ENCODE measurements at regions not wholly inside any gene's neighbourhood (a gene's known extent, or its start where the extent isn't known, plus 50 kb on each side); places are given as distances from the start of the nearest gene placed in this dataset.

DNA sequence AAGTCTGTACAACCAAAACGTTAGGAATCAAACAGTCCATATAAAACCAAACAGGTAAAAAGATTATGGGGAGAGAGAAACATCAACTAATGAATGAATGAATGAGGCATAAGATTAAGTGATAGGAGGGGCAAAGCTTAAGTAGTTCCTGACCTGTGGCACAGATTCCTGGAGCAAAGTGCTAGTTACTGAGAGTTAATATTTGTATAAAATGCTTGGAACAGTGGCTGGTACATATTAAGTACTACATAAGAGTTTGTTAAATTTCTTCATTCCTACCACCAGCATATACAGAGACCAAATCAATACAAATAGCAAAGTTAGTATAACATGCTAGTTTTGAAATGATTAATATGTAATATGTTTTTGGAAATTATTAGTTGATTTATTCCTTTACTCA lies 363.7 kb downstream of the ADAM29 start:
- Histone ChIP-seq H3K9me3 (ENCODE audit: control insufficient read depth, low read length) (no peaks in the 10 kb centered on the region), H3K4me1 (ENCODE audit: control insufficient read depth, insufficient read depth, low read length) (no peaks in the 10 kb centered on the region), H3K4me3 (ENCODE audit: low read length) (no peak overlapping the region), H3K9ac (ENCODE audit: low read length) (no peak overlapping the region), H3K27me3 (replicated peaks; ENCODE audit: control insufficient read depth, insufficient read depth, low read length) (no peaks in the 10 kb centered on the region), H3K36me3 (ENCODE audit: control insufficient read depth, insufficient read depth, low read length, severe bottlenecking) (no peaks in the 10 kb centered on the region)
- no peak for DNase-seq (ENCODE audit: low read depth)

DNA sequence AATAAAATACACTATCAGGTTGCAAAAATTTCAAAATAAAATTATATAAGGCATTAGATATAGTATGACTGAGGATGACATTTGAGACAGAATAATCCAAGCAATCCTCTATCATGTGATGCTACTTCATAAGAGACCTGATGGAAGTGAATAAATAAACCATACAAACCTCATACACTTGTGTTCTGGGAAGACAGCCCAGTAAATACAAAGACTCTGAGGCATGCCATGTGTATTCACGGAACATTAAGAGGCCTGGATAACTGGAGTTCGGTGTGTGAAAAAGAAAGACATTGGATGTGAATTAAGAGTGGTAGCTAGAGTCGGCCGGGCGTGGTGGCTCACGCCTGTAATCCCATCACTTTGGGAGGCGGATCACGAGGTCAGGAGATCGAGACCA lies 364.2 kb downstream of the ADAM29 start:
- H3K4me1 ChIP-seq (ENCODE audit: control insufficient read depth, insufficient read depth, low read length): no peaks in the 10 kb centered on the region
- no peaks in the 10 kb centered on the region for H3K27me3 ChIP-seq (replicated peaks; ENCODE audit: control insufficient read depth, insufficient read depth, low read length)
- H3K36me3 ChIP-seq (ENCODE audit: control insufficient read depth, insufficient read depth, low read length, severe bottlenecking): no peaks in the 10 kb centered on the region
- H3K9ac ChIP-seq (ENCODE audit: low read length): no peak overlapping the region
- DNase-seq (ENCODE audit: low read depth): no peak
- no peak overlapping the region for H3K4me3 ChIP-seq (ENCODE audit: low read length)
- H3K9me3 ChIP-seq (ENCODE audit: control insufficient read depth, low read length): no peaks in the 10 kb centered on the region

DNA sequence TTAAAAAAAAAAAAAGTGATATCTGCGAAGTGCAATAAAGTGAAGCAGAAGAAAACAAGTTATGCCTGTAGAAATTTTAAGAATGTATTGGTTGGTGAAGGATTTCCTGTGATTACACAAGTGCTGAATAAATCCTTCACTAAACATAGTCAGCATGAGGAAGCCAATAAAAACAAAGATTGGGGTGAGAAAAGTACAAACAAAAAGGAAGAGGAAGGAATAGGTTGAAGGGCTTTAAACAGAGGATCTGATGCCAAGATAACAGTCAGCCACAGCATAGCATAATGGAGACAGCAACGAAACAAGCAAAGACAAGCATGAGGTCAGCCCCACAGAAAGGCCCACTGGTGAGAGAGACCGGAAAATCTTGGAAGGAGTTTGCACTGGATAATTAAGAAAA lies 372.2 kb downstream of the ADAM29 start:
- Histone ChIP-seq H3K36me3 (ENCODE audit: control insufficient read depth, insufficient read depth, low read length, severe bottlenecking) (no peaks in the 10 kb centered on the region), H3K27me3 (replicated peaks; ENCODE audit: control insufficient read depth, insufficient read depth, low read length) (no peaks in the 10 kb centered on the region), H3K4me3 (ENCODE audit: low read length) (no peak overlapping the region), H3K9me3 (ENCODE audit: control insufficient read depth, low read length) (no peaks in the 10 kb centered on the region), H3K4me1 (ENCODE audit: control insufficient read depth, insufficient read depth, low read length) (no peaks in the 10 kb centered on the region), H3K9ac (ENCODE audit: low read length) (no peak overlapping the region)
- peak; percentile 60 for DNase-seq (ENCODE audit: low read depth)

DNA sequence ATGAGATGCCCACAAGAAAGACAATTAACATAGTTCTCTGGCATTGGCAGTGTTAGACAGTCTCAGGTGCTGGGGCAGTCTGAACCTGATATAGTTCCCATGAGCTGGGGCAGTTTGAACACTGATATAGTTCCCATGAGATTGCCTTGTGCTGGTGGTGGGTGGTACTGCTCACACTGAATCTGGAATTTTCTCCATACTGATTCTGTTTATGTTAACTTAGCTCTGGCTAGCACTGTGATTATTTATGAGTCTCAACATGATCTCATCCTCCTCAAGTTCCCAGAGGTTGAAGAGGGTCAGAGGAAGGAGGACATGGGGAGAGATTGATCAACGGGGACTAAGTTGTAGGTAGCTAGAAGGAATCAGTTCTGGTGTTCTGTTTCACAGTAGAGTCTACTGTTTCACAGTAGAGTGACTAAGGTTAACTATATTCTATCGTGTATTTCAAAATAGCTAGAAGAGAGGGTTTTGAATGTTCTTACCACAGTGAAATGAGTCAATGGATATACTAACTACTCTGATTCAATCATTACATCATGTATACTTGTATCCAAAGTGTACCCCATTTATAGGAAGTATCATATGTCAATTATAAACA lies 379.9 kb downstream of the ADAM29 start:
- peak; percentile 53 for DNase-seq (ENCODE audit: low read depth)
- no peaks in the 10 kb centered on the region for H3K4me1 ChIP-seq (ENCODE audit: control insufficient read depth, insufficient read depth, low read length)
- H3K9me3 ChIP-seq (ENCODE audit: control insufficient read depth, low read length): no peaks in the 10 kb centered on the region
- H3K9ac ChIP-seq (ENCODE audit: low read length): no peak overlapping the region
- no peaks in the 10 kb centered on the region for H3K36me3 ChIP-seq (ENCODE audit: control insufficient read depth, insufficient read depth, low read length, severe bottlenecking)
- H3K27me3 ChIP-seq (replicated peaks; ENCODE audit: control insufficient read depth, insufficient read depth, low read length): no peaks in the 10 kb centered on the region
- no peak overlapping the region for H3K4me3 ChIP-seq (ENCODE audit: low read length)

DNA sequence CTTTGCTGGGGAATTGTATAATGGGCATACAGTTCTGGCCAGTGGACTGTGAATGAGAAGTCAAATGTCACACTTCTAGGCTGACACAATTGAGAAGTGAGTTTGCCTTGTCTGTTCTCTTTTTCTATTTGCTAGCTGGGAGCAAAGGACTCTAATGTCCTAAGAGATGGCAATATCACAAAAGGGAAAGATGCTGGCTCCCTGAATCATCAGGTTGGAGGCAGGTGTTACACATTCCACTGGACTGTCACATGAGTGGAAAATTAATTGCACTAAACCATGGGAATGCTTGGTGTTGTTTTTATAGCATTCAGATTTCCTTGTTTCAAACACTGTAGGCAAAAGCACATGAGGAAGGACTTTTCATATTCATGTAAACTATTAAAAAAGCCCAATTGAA lies 388.3 kb downstream of the ADAM29 start:
- Histone ChIP-seq H3K4me3 (ENCODE audit: low read length) (no peak overlapping the region), H3K4me1 (ENCODE audit: control insufficient read depth, insufficient read depth, low read length) (peaks cover 16% of the 10 kb centered on the region), H3K27me3 (replicated peaks; ENCODE audit: control insufficient read depth, insufficient read depth, low read length) (no peaks in the 10 kb centered on the region), H3K9me3 (ENCODE audit: control insufficient read depth, low read length) (no peaks in the 10 kb centered on the region), H3K36me3 (ENCODE audit: control insufficient read depth, insufficient read depth, low read length, severe bottlenecking) (no peaks in the 10 kb centered on the region), H3K9ac (ENCODE audit: low read length) (no peak overlapping the region)
- no peak for DNase-seq (ENCODE audit: low read depth)

DNA sequence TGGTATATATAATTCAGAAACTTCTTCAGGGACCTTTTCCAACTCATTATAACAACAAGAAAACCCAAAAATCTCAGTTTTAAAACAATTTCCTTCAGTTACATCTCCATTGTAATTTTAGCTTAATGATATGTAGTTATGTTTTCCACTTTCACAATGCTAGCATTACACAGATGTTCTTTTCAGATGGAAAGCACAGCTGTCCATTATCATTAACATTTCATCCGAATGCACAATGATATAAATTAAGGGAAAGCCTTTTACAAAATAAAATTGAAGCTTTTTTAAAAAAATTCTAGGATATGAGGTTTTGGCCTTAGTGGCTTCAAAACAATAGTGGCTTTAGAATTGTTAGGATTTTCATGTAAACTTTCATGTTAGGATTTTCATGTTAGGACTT lies 389.2 kb downstream of the ADAM29 start:
- H3K27me3 ChIP-seq (replicated peaks; ENCODE audit: control insufficient read depth, insufficient read depth, low read length): no peaks in the 10 kb centered on the region
- H3K4me3 ChIP-seq (ENCODE audit: low read length): no peak overlapping the region
- no peak overlapping the region for H3K9ac ChIP-seq (ENCODE audit: low read length)
- H3K9me3 ChIP-seq (ENCODE audit: control insufficient read depth, low read length): no peaks in the 10 kb centered on the region
- H3K36me3 ChIP-seq (ENCODE audit: control insufficient read depth, insufficient read depth, low read length, severe bottlenecking): no peaks in the 10 kb centered on the region
- no peak for DNase-seq (ENCODE audit: low read depth)
- H3K4me1 ChIP-seq (ENCODE audit: control insufficient read depth, insufficient read depth, low read length): peaks cover 16% of the 10 kb centered on the region

DNA sequence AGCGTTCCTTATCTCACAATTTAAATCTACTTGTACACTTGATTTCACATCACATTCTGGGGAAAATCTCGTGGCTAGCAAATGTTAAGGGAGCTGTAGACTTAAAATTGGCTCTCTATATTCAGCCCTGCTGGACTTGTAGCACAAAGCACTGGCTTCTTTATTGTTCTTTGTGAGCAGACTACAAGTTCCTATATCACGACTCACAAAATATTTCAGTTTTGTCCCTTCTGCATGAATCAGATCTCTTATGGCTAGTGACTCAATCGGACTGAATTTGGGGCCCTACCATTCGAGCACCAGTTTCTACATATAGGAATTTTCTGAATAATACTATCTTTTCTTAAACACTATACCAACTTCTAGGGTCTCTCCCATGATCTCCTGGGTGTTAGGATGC lies 390.1 kb downstream of the ADAM29 start:
- peak; percentile 51 for DNase-seq (ENCODE audit: low read depth)
- no peaks in the 10 kb centered on the region for H3K36me3 ChIP-seq (ENCODE audit: control insufficient read depth, insufficient read depth, low read length, severe bottlenecking)
- H3K27me3 ChIP-seq (replicated peaks; ENCODE audit: control insufficient read depth, insufficient read depth, low read length): no peaks in the 10 kb centered on the region
- H3K4me3 ChIP-seq (ENCODE audit: low read length): peak overlapping the region; percentile 42
- peak overlapping the region; percentile 46 for H3K9ac ChIP-seq (ENCODE audit: low read length)
- no peaks in the 10 kb centered on the region for H3K9me3 ChIP-seq (ENCODE audit: control insufficient read depth, low read length)
- peaks cover 16% of the 10 kb centered on the region for H3K4me1 ChIP-seq (ENCODE audit: control insufficient read depth, insufficient read depth, low read length)

DNA sequence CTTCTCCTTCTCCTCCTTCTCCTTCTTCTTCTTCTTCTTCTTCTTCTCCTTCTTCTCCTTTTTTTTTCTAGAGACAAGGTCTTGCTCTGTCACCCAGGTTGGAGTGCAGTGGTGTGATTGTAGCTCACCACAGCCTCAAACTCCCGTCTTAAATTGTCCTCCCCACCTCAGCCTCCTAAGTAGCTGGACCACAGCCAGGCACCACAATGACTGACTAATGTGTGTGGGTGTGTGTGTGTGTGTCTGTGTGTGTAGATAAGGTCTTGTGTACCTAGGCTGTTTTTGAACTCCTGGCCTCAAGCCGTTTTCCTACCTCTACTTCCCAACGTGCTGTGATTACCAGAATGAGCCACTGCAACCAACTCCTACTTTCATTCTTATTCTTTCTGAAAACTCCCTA lies 390.9 kb downstream of the ADAM29 start:
- peaks cover 16% of the 10 kb centered on the region for H3K4me1 ChIP-seq (ENCODE audit: control insufficient read depth, insufficient read depth, low read length)
- H3K9me3 ChIP-seq (ENCODE audit: control insufficient read depth, low read length): no peaks in the 10 kb centered on the region
- no peaks in the 10 kb centered on the region for H3K27me3 ChIP-seq (replicated peaks; ENCODE audit: control insufficient read depth, insufficient read depth, low read length)
- no peak for DNase-seq (ENCODE audit: low read depth)
- no peak overlapping the region for H3K4me3 ChIP-seq (ENCODE audit: low read length)
- no peaks in the 10 kb centered on the region for H3K36me3 ChIP-seq (ENCODE audit: control insufficient read depth, insufficient read depth, low read length, severe bottlenecking)
- H3K9ac ChIP-seq (ENCODE audit: low read length): no peak overlapping the region

DNA sequence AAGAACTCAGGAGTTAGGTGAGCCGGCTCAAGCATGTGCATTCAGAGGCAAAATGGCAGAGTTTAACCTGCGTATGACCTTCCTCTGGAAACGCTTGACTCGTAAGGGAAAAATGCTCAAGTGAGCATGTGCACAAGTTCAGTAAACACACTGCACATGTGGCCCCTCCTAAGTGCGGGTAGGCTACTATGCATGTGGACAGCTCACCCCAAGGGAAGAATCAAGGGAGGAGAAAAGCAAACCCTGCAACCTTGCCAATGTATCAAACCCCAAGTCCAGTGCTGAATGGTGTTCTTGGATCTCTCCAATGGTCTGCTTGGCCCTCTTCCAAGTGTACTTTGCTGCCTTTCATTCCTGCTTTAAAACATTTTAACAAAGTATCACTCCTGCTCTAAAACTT lies 407.1 kb downstream of the ADAM29 start:
- H3K9ac ChIP-seq (ENCODE audit: low read length): no peak overlapping the region
- no peak for DNase-seq (ENCODE audit: low read depth)
- no peaks in the 10 kb centered on the region for H3K4me1 ChIP-seq (ENCODE audit: control insufficient read depth, insufficient read depth, low read length)
- no peaks in the 10 kb centered on the region for H3K36me3 ChIP-seq (ENCODE audit: control insufficient read depth, insufficient read depth, low read length, severe bottlenecking)
- H3K4me3 ChIP-seq (ENCODE audit: low read length): no peak overlapping the region
- H3K27me3 ChIP-seq (replicated peaks; ENCODE audit: control insufficient read depth, insufficient read depth, low read length): no peaks in the 10 kb centered on the region
- H3K9me3 ChIP-seq (ENCODE audit: control insufficient read depth, low read length): no peaks in the 10 kb centered on the region

DNA sequence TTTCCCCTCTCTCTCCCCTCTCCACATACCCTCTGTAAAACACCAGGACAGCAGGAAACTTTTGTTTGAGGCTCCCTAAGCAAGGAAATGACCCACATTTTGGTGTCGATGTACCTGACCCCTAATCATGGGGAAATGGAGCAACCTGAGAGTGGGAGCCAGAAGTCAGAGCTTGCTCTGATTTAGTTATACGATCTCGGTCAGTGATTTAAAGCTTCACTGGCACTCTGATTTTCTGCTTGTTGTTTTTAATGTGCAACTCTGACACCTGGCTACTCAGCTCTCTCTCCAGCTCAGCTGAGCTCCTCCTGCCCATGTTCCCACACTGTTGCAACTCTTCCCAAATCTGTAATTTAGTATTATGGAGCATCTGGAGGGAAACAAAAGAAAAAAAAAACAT lies 408.6 kb downstream of the ADAM29 start:
- Histone ChIP-seq H3K9me3 (ENCODE audit: control insufficient read depth, low read length) (no peaks in the 10 kb centered on the region), H3K4me1 (ENCODE audit: control insufficient read depth, insufficient read depth, low read length) (no peaks in the 10 kb centered on the region), H3K27me3 (replicated peaks; ENCODE audit: control insufficient read depth, insufficient read depth, low read length) (no peaks in the 10 kb centered on the region), H3K36me3 (ENCODE audit: control insufficient read depth, insufficient read depth, low read length, severe bottlenecking) (no peaks in the 10 kb centered on the region), H3K9ac (ENCODE audit: low read length) (no peak overlapping the region), H3K4me3 (ENCODE audit: low read length) (no peak overlapping the region)
- no peak for DNase-seq (ENCODE audit: low read depth)

DNA sequence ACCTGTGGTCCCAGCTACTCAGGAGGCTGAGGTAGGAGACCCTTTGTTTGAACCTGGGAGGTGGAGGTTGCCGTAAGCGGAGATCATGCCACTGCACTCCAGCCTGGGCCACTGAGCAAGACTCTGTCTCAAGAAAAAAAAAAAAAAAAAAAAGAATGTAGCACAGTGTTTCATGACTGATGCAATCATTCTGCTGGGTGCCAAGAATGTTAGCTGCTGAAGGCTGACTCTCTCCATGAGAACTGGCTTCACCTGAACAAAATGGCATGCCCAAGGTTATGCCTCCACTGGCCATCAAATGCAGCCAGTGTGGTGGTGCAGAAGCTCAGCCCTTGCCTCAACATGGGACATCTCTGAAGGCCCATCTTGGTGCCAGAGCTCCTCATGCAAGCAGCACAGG lies 412.1 kb downstream of the ADAM29 start:
- peak; percentile 52 for DNase-seq (ENCODE audit: low read depth)
- Histone ChIP-seq H3K9ac (ENCODE audit: low read length) (no peak overlapping the region), H3K27me3 (replicated peaks; ENCODE audit: control insufficient read depth, insufficient read depth, low read length) (no peaks in the 10 kb centered on the region), H3K36me3 (ENCODE audit: control insufficient read depth, insufficient read depth, low read length, severe bottlenecking) (no peaks in the 10 kb centered on the region), H3K4me1 (ENCODE audit: control insufficient read depth, insufficient read depth, low read length) (no peaks in the 10 kb centered on the region), H3K9me3 (ENCODE audit: control insufficient read depth, low read length) (no peaks in the 10 kb centered on the region), H3K4me3 (ENCODE audit: low read length) (no peak overlapping the region)

DNA sequence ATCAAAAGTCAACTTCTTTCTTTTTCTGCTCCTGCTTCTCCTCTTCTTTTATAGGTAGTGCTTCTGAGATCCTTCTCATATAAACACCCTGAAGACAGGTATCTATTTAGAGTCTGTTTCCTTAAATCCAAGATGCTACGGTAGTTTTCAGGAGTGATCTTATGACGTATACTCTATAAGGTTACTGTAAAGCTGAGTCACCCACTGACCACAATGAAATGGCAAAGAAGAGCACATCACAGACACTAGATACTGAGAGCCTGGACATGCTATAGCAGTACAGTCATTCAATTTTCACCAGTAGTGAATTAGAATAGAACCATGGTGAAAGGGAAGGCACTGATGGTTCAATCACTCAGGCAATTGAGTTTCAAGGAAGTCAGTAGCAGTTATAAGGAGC lies 412.5 kb downstream of the ADAM29 start:
- Histone ChIP-seq H3K36me3 (ENCODE audit: control insufficient read depth, insufficient read depth, low read length, severe bottlenecking) (no peaks in the 10 kb centered on the region), H3K9ac (ENCODE audit: low read length) (no peak overlapping the region), H3K27me3 (replicated peaks; ENCODE audit: control insufficient read depth, insufficient read depth, low read length) (no peaks in the 10 kb centered on the region), H3K4me1 (ENCODE audit: control insufficient read depth, insufficient read depth, low read length) (no peaks in the 10 kb centered on the region), H3K9me3 (ENCODE audit: control insufficient read depth, low read length) (no peaks in the 10 kb centered on the region), H3K4me3 (ENCODE audit: low read length) (no peak overlapping the region)
- DNase-seq (ENCODE audit: low read depth): peak; percentile 19
